GM12873 (cell line): ENCODE measurements at regions not wholly inside any gene's neighbourhood (a gene's known extent, or its start where the extent isn't known, plus 50 kb on each side); places are given as distances from the start of the nearest gene placed in this dataset.

ENCODE experiments used
- CTCF ChIP-seq: IDR thresholded peaks from 2 replicates; pipeline ENCODE4 v1.5.1; 2012; ENCODE audit warnings: low read depth, mild to moderate bottlenecking, moderate library complexity, low read length, control low read depth; ENCODE audit not compliant: insufficient read depth; ENCODE audit errors: missing control alignments

- no peak for TF ChIP-seq CTCF
These were observed 249.3 kb upstream of the POM121L12 start for GRCh38 chr7:52786174-52786573.

- TF ChIP-seq CTCF = no peak
These were observed 253.1 kb upstream of the POM121L12 start for GRCh38 chr7:52782348-52782747.

GRCh38 chr7:52781250-52781649 is 254.2 kb upstream of the POM121L12 start:
- no peak for TF ChIP-seq CTCF

- TF ChIP-seq CTCF = no peak
These were observed 256.4 kb upstream of the POM121L12 start for GRCh38 chr7:52779004-52779403.

GRCh38 chr7:52777051-52777822 is 258.2 kb upstream of the POM121L12 start:
- TF ChIP-seq CTCF = no peak

GRCh38 chr7:52775876-52776275 is 259.6 kb upstream of the POM121L12 start:
- no peak for TF ChIP-seq CTCF

GRCh38 chr7:52771177-52771576 is 264.3 kb upstream of the POM121L12 start:
- no peak for TF ChIP-seq CTCF
